Heart left ventricle (tissue), 16 donors: ENCODE measurements at regions not wholly inside any gene's neighbourhood (a gene's known extent, or its start where the extent isn't known, plus 50 kb on each side); places are given as distances from the start of the nearest gene placed in this dataset.

Experiments
- ATAC-seq, 4 donors: fragments of 200-7000 bp; cut with Tn5 transposase; one replicate each; pipeline ENCODE4 v1.9.1; 2020 to 2022; ENCODE audit warnings: moderate library complexity in 4 of 4, mild to moderate bottlenecking in 3 of 4, moderate number of reproducible peaks in 1 of 4
- DNase-seq, 5 donors: peaks; one replicate each; pipeline ENCODE4 v3.0.0-alpha.2; 2020
- H3K27ac ChIP-seq, 12 donors: fragments of 200-600 bp; sonication (generic) in 4 of 12; one replicate each; pipeline versions ENCODE4 v1.5.0 to v1.8.0; 2016 to 2022; ENCODE audit warnings: mild to moderate bottlenecking in 2 of 12
- H3K27me3 ChIP-seq, 9 donors: fragments of 200-600 bp; sonication (generic) in 2 of 9; one replicate each; pipeline versions ENCODE4 v1.5.1 to v1.8.0; 2016 to 2022; ENCODE audit warnings: mild to moderate bottlenecking in 3 of 9
- H3K36me3 ChIP-seq, 9 donors: fragments of 200-600 bp; sonication (generic) in 2 of 9; one replicate each; pipeline versions ENCODE4 v1.5.0 to v1.8.0; 2018 to 2022; ENCODE audit warnings: mild to moderate bottlenecking in 2 of 9
- H3K4me1 ChIP-seq, 12 donors: fragments of 200-600 bp; sonication (generic) in 4 of 12; one replicate each; pipeline versions ENCODE4 v1.5.0 to v1.8.0; 2016 to 2022; ENCODE audit warnings: mild to moderate bottlenecking in 3 of 12
- H3K4me3 ChIP-seq, 12 donors: fragments of 200-600 bp; sonication (generic) in 4 of 12; one replicate each; pipeline versions ENCODE4 v1.5.0 to v1.8.0; 2017 to 2022; ENCODE audit warnings: mild to moderate bottlenecking in 9 of 12, moderate library complexity in 4 of 12
- H3K9me3 ChIP-seq, 12 donors: fragments of 200-600 bp; sonication (generic) in 4 of 12; one replicate each; pipeline versions ENCODE4 v1.5.0 to v1.8.0; 2016 to 2022; ENCODE audit warnings: mild to moderate bottlenecking in 1 of 12
- CTCF ChIP-seq, 12 donors: fragments of 200-600 bp; sonication (generic) in 4 of 12; IDR thresholded peaks; one replicate each; pipeline versions ENCODE4 v1.5.0 to v1.8.0; 2018 to 2022; ENCODE audit warnings: antibody characterized with exemption in 12 of 12, mild to moderate bottlenecking in 5 of 12
- POLR2A ChIP-seq, 2 donors: fragments of 450-650 bp; IDR thresholded peaks; one replicate each; pipeline ENCODE4 v1.6.1; 2017; ENCODE audit warnings: antibody characterized with exemption in 2 of 2, mild to moderate bottlenecking in 2 of 2, moderate library complexity in 2 of 2
- WGBS, 4 donors: extraction: QIAGEN DNeasy Blood & Tissue Kit in 2 of 4; methylation state at CpG; one replicate each; pipeline versions ENCODE4 v1.1.5 to v1.1.7; 2013 to 2018; 5-methylcytosine and 5-hydroxymethylcytosine counted together
- intact Hi-C, 10 donors: fragments of 100-400 bp; cut with DNase I; formaldehyde crosslinking; loops; one replicate each; pipeline versions ENCODE4 v1.11.1 to v1.14.2; 2022
- donor health status: ischemic (EF 13 %, LVEDD 7.1; RV severe dilation, severe dysfunction).
- donor health status: healthy with polysubstance abuse.
- donor health status: DM: no; HTN: yes; CAD: no.
- donor health status: DM: no; HTN: no; CAD: no.
- donor health status: ischemic (EF 25% LVEDD 6.9; RV normal size, moderate dysfunction).
- donor health status: ischemic (EF 25% LVEDD 5.7; RV mildly dilated, moderate dysfunction).
- donor health status: healthy.
- donor health status: DM: yes; HTN: yes; CAD: no.
- donor health status: ischemic (EF 35%, LVEDD 5.7; RV mildly dilated, moderate dysfunction).
- donor health status: nonischemic (EF 11% LVEDD 7.7; RV severe dilation, severe dysfunction).
- donor health status: DM: yes; HTN: yes; CAD: no.
- donor health status: PGD.
- donor health status: ischemic (EF 29% LVEDD 5.4; RV normal size, mild dysfunction).
- donor health status: nonischemic (EF 23%, LVEDD 6.1; RV moderate dilation, normal function).

GRCh38 chr4:130855533-130855932 lies 1759.6 kb downstream of the C4orf33 start:
- no peak overlapping the region for H3K27ac ChIP-seq
- intact Hi-C loops: no loop called here
- H3K27me3 ChIP-seq: no peaks in the 10 kb centered on the region
- H3K4me1 ChIP-seq: no peaks in the 10 kb centered on the region
- DNase-seq: no peak
- peaks cover 0 to 4% (median 0%) of the 10 kb centered on the region in 12 donors for H3K9me3 ChIP-seq
- ATAC-seq: no peak
- H3K36me3 ChIP-seq: no peaks in the 10 kb centered on the region
- 65 to 77% (median 73%) methylated on average over 3 of the region's 3 CpGs for WGBS, 4 donors
- no peak overlapping the region for H3K4me3 ChIP-seq
- TF ChIP-seq POLR2A (IDR thresholded peaks at IDR 0.05) (no peak), CTCF (IDR thresholded peaks at IDR 0.05) (no peak)

DNA sequence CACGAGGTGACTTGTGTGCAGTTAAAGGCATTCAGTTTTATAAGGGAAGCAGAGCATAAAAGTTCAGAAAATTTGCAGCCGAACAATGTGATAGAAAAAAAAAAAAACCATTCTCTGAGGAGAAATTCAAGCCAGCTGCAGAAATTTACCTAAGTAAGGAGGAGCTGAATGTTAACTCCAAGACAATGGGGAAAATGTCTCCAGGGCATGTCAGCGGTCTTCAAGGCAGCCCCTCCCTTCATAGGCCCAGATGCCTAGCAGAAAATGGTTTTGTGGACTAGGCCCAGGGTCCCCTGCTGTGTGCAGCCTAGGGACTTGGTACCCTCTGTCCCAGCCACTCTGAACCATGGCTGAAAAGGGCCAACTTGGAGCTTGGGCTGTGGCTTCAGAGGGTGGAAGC lies 1764.0 kb downstream of the C4orf33 start:
- intact Hi-C loops: no loop called here
- Histone ChIP-seq H3K4me1 (no peaks in the 10 kb centered on the region), H3K9me3 (peaks cover 0 to 4% (median 0%) of the 10 kb centered on the region in 12 donors), H3K4me3 (no peak overlapping the region), H3K27ac (no peak overlapping the region), H3K27me3 (no peaks in the 10 kb centered on the region), H3K36me3 (no peaks in the 10 kb centered on the region)
- DNase-seq (no peak), ATAC-seq (no peak)
- TF ChIP-seq CTCF (IDR thresholded peaks at IDR 0.05): no peak
- no peak for TF ChIP-seq POLR2A (IDR thresholded peaks at IDR 0.05)
- 80 to 82% (median 81%) methylated on average over 3 of the region's 3 CpGs for WGBS, 4 donors

- Histone ChIP-seq H3K4me1 (no peaks in the 10 kb centered on the region), H3K4me3 (no peak overlapping the region), H3K36me3 (no peaks in the 10 kb centered on the region), H3K9me3 (no peaks in the 10 kb centered on the region), H3K27ac (no peak overlapping the region), H3K27me3 (no peaks in the 10 kb centered on the region)
- ATAC-seq: no peak
- intact Hi-C loops: no loop called here
- TF ChIP-seq CTCF (IDR thresholded peaks at IDR 0.05): no peak
- no peak for TF ChIP-seq POLR2A (IDR thresholded peaks at IDR 0.05)
- no peak for DNase-seq
Observed at GRCh38 chr4:130896920-130897319, 1801.0 kb downstream of the C4orf33 start.

DNA sequence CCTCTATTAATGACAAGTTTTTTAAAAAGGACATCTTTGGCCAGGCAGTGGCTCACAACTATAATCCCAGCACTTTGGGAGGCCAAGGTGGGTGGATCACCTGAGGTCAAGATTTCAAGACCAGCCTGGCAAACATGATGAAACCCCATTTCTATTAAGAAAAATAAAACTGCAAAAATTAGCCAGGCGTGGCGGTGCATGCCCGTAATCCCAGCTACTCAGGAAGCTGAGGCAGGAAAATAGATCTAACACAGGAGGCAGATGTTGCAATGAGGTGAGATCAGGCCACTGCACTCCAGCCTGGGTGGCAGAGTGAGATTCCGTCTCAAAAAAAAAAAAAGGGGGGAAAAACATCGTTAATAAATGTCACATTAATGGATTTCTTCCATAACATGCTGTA lies 1805.4 kb downstream of the C4orf33 start:
- intact Hi-C loops: no loop called here
- H3K4me1 ChIP-seq: no peaks in the 10 kb centered on the region
- no peaks in the 10 kb centered on the region for H3K36me3 ChIP-seq
- TF ChIP-seq POLR2A (IDR thresholded peaks at IDR 0.05): no peak
- no peak for TF ChIP-seq CTCF (IDR thresholded peaks at IDR 0.05)
- ATAC-seq (no peak), DNase-seq (no peak)
- H3K27ac ChIP-seq: no peak overlapping the region
- H3K4me3 ChIP-seq: no peak overlapping the region
- no peaks in the 10 kb centered on the region for H3K9me3 ChIP-seq
- no peaks in the 10 kb centered on the region for H3K27me3 ChIP-seq
- 62 to 69% (median 68%) methylated on average over 5 of the region's 5 CpGs for WGBS, 4 donors
